ENCODE measurements at regions not wholly inside any gene's neighbourhood (a gene's known extent, or its start where the extent isn't known, plus 50 kb on each side); places are given as distances from the start of the nearest gene placed in this dataset.
"Not testable (repeated sequence)": the region's sequence is repeated elsewhere in the genome, so short reads cannot be mapped to it uniquely, and the experiment has no call there.

GRCh38 chr10:31683682-31684081, 244.9 kb downstream of the ARHGAP12 start:
- no peak for DNase-seq (ENCODE audit: low read depth)

- DNase-seq (ENCODE audit: low read depth): no peak
Observed at GRCh38 chr10:31679936-31680335, 248.7 kb downstream of the ARHGAP12 start.

GRCh38 chr10:31678575-31679516, 249.8 kb downstream of the ARHGAP12 start:
- DNase-seq (ENCODE audit: low read depth): no peak

GRCh38 chr10:31678139-31678536, 250.5 kb downstream of the ARHGAP12 start:
- DNase-seq (ENCODE audit: low read depth): no peak

- DNase-seq (ENCODE audit: low read depth): no peak
Observed at GRCh38 chr10:31677195-31678138, 251.2 kb downstream of the ARHGAP12 start.

GRCh38 chr10:31675726-31676125, 252.9 kb downstream of the ARHGAP12 start:
- DNase-seq (ENCODE audit: low read depth): no peak

- DNase-seq (ENCODE audit: low read depth): no peak
Observed at GRCh38 chr10:31669357-31669756, 259.3 kb downstream of the ARHGAP12 start.

GRCh38 chr10:31668326-31668725, 260.3 kb downstream of the ARHGAP12 start:
- no peak for DNase-seq (ENCODE audit: low read depth)

GRCh38 chr10:31665764-31666279, 262.8 kb downstream of the ARHGAP12 start:
- DNase-seq (ENCODE audit: low read depth): not testable (repeated sequence)

- no peak for DNase-seq (ENCODE audit: low read depth)
Observed at GRCh38 chr10:31664803-31665202, 263.8 kb downstream of the ARHGAP12 start.

- not testable (repeated sequence) for DNase-seq (ENCODE audit: low read depth)
Observed at GRCh38 chr10:31664071-31664470, 264.6 kb downstream of the ARHGAP12 start.

GRCh38 chr10:31660300-31660699, 268.3 kb downstream of the ARHGAP12 start:
- DNase-seq (ENCODE audit: low read depth): no peak

GRCh38 chr10:31659665-31660064, 269.0 kb downstream of the ARHGAP12 start:
- DNase-seq (ENCODE audit: low read depth): no peak

GRCh38 chr10:31657434-31657872, 271.2 kb downstream of the ARHGAP12 start:
- DNase-seq (ENCODE audit: low read depth): no peak

GRCh38 chr10:31656851-31657433, 271.7 kb downstream of the ARHGAP12 start:
- DNase-seq (ENCODE audit: low read depth): no peak

- DNase-seq (ENCODE audit: low read depth): no peak
Observed at GRCh38 chr10:31652038-31652437, 276.6 kb downstream of the ARHGAP12 start.

GRCh38 chr10:31650010-31650409, 278.6 kb downstream of the ARHGAP12 start:
- DNase-seq (ENCODE audit: low read depth): no peak

- no peak for DNase-seq (ENCODE audit: low read depth)
Observed at GRCh38 chr10:31648966-31649365, 279.7 kb downstream of the ARHGAP12 start.

GRCh38 chr10:31647861-31648260, 280.8 kb downstream of the ARHGAP12 start:
- no peak for DNase-seq (ENCODE audit: low read depth)

- DNase-seq (ENCODE audit: low read depth): no peak
Observed at GRCh38 chr10:31646519-31646918, 282.1 kb downstream of the ARHGAP12 start.

- no peak for DNase-seq (ENCODE audit: low read depth)
Observed at GRCh38 chr10:31645786-31646185, 282.8 kb downstream of the ARHGAP12 start.

Data from T-helper 22 cell (primary cell).